ENCODE measurements at regions not wholly inside any gene's neighbourhood (a gene's known extent, or its start where the extent isn't known, plus 50 kb on each side); places are given as distances from the start of the nearest gene placed in this dataset.
"Not testable (repeated sequence)": the region's sequence is repeated elsewhere in the genome, so short reads cannot be mapped to it uniquely, and the experiment has no call there.

GRCh38 chr5:19125956-19126713, 861.9 kb downstream of the CDH18 start:
- H3K9ac ChIP-seq (ENCODE audit: insufficient read depth, low read length, poor library complexity, severe bottlenecking) = no peak overlapping the region
- H3K79me2 ChIP-seq (ENCODE audit: insufficient read depth, low read length) = no peaks in the 10 kb centered on the region
- no peak overlapping the region for H3K27ac ChIP-seq (ENCODE audit: low read depth in 1 of 2, low read length in 2 of 2)
- no CpG with 5 or more reads among the region's 5 CpGs for WGBS (ENCODE audit: insufficient coverage)
- intact Hi-C loops (cut with micrococcal nuclease) = no loop called here
- no peak overlapping the region for H3K4me3 Mint-ChIP-seq
- peaks cover 4 to 8% of the 10 kb centered on the region in 2 donors for H3K9me3 ChIP-seq (replicated peaks in 1 of 2; ENCODE audit: control insufficient read depth in 1 of 2, insufficient read depth in 1 of 2, low read length in 2 of 2)
- H3K27ac Mint-ChIP-seq = no peak overlapping the region
- no peaks in the 10 kb centered on the region for H3K36me3 Mint-ChIP-seq
- H3K4me2 ChIP-seq (replicated peaks; ENCODE audit: extremely low read depth, low read length, poor library complexity, severe bottlenecking) = no peak overlapping the region
- H3K9me3 Mint-ChIP-seq = peaks cover 0 to 6% (median 2%) of the 10 kb centered on the region in 7 donors
- H2AFZ ChIP-seq (ENCODE audit: insufficient read depth, low read depth, low read length, poor library complexity, severe bottlenecking) = no peak overlapping the region
- peaks cover 0 to 2% (median 0%) of the 10 kb centered on the region in 3 donors for H3K27me3 Mint-ChIP-seq (ENCODE audit: low read depth in 3 of 3)
- H3K4me1 ChIP-seq (ENCODE audit: control insufficient read depth in 1 of 2, insufficient read depth in 2 of 2, low read length in 2 of 2) = no peaks in the 10 kb centered on the region
- no peaks in the 10 kb centered on the region for H3K36me3 ChIP-seq (replicated peaks in 1 of 2; ENCODE audit: control insufficient read depth in 1 of 2, insufficient read depth in 2 of 2, low read length in 2 of 2)
- no peaks in the 10 kb centered on the region for H3K27me3 ChIP-seq (ENCODE audit: control insufficient read depth in 2 of 2, insufficient read depth in 2 of 2, low read length in 2 of 2)
- no peaks in the 10 kb centered on the region for H3K4me1 Mint-ChIP-seq
- TF ChIP-seq CTCF (IDR thresholded peaks at IDR 0.05) = no peak
- H4K20me1 ChIP-seq (ENCODE audit: insufficient read depth, low read length) = no peaks in the 10 kb centered on the region
- DNase-seq = no peak
- no peak overlapping the region for H3K4me3 ChIP-seq (replicated peaks in 1 of 3; ENCODE audit: low read depth in 2 of 3, low read length in 3 of 3)

- Histone ChIP-seq H3K9me3 (replicated peaks in 1 of 2; ENCODE audit: control insufficient read depth in 1 of 2, insufficient read depth in 1 of 2, low read length in 2 of 2) (peaks cover 0 to 9% of the 10 kb centered on the region in 2 donors), H3K27ac (ENCODE audit: low read depth in 1 of 2, low read length in 2 of 2) (no peak overlapping the region), H3K79me2 (ENCODE audit: insufficient read depth, low read length) (no peaks in the 10 kb centered on the region), H3K36me3 (replicated peaks in 1 of 2; ENCODE audit: control insufficient read depth in 1 of 2, insufficient read depth in 2 of 2, low read length in 2 of 2) (no peaks in the 10 kb centered on the region), H4K20me1 (ENCODE audit: insufficient read depth, low read length) (no peaks in the 10 kb centered on the region), H3K4me1 (ENCODE audit: control insufficient read depth in 1 of 2, insufficient read depth in 2 of 2, low read length in 2 of 2) (no peaks in the 10 kb centered on the region), H3K27me3 (ENCODE audit: control insufficient read depth in 2 of 2, insufficient read depth in 2 of 2, low read length in 2 of 2) (no peaks in the 10 kb centered on the region), H2AFZ (ENCODE audit: insufficient read depth, low read depth, low read length, poor library complexity, severe bottlenecking) (no peak overlapping the region), H3K9ac (ENCODE audit: insufficient read depth, low read length, poor library complexity, severe bottlenecking) (no peak overlapping the region), H3K4me3 (replicated peaks in 1 of 3; ENCODE audit: low read depth in 2 of 3, low read length in 3 of 3) (no peak overlapping the region), H3K4me2 (replicated peaks; ENCODE audit: extremely low read depth, low read length, poor library complexity, severe bottlenecking) (no peak overlapping the region)
- no CpG with 5 or more reads among the region's 2 CpGs for WGBS (ENCODE audit: insufficient coverage)
- Mint-ChIP-seq H3K4me1 (no peaks in the 10 kb centered on the region), H3K4me3 (no peak overlapping the region), H3K9me3 (peaks cover 0 to 21% (median 7%) of the 10 kb centered on the region in 7 donors), H3K27ac (no peak overlapping the region), H3K27me3 (ENCODE audit: low read depth in 3 of 3) (no peaks in the 10 kb centered on the region), H3K36me3 (no peaks in the 10 kb centered on the region)
- intact Hi-C loops (cut with micrococcal nuclease) = no loop called here
- TF ChIP-seq CTCF (IDR thresholded peaks at IDR 0.05) = no peak
- DNase-seq = no peak
These were observed 847.7 kb downstream of the CDH18 start for GRCh38 chr5:19140276-19140675.

GRCh38 chr5:19141937-19142524, 846.0 kb downstream of the CDH18 start:
- H3K27me3 Mint-ChIP-seq (ENCODE audit: low read depth in 3 of 3); H3K4me1 Mint-ChIP-seq; H2AFZ ChIP-seq (ENCODE audit: insufficient read depth, low read depth, low read length, poor library complexity, severe bottlenecking); H3K36me3 ChIP-seq (replicated peaks in 1 of 2; ENCODE audit: control insufficient read depth in 1 of 2, insufficient read depth in 2 of 2, low read length in 2 of 2); H3K4me3 Mint-ChIP-seq; H3K4me2 ChIP-seq (replicated peaks; ENCODE audit: extremely low read depth, low read length, poor library complexity, severe bottlenecking); H3K79me2 ChIP-seq (ENCODE audit: insufficient read depth, low read length); H4K20me1 ChIP-seq (ENCODE audit: insufficient read depth, low read length); H3K36me3 Mint-ChIP-seq; DNase-seq; intact Hi-C loops (cut with micrococcal nuclease); H3K27ac Mint-ChIP-seq; H3K27ac ChIP-seq (ENCODE audit: low read depth in 1 of 2, low read length in 2 of 2); H3K4me3 ChIP-seq (replicated peaks in 1 of 3; ENCODE audit: low read depth in 2 of 3, low read length in 3 of 3); H3K27me3 ChIP-seq (ENCODE audit: control insufficient read depth in 2 of 2, insufficient read depth in 2 of 2, low read length in 2 of 2); H3K4me1 ChIP-seq (ENCODE audit: control insufficient read depth in 1 of 2, insufficient read depth in 2 of 2, low read length in 2 of 2); H3K9ac ChIP-seq (ENCODE audit: insufficient read depth, low read length, poor library complexity, severe bottlenecking): not testable (repeated sequence)
- 94% methylated on average over 14 of the region's 20 CpGs for WGBS (ENCODE audit: insufficient coverage)
- H3K9me3 Mint-ChIP-seq = peaks cover 0 to 22% (median 7%) of the 10 kb centered on the region in 7 donors
- H3K9me3 ChIP-seq (replicated peaks in 1 of 2; ENCODE audit: control insufficient read depth in 1 of 2, insufficient read depth in 1 of 2, low read length in 2 of 2) = peaks cover 0 to 10% of the 10 kb centered on the region in 2 donors

All from CD14-positive monocyte (primary cell).